Stimulated activated CD4-positive, alpha-beta T cell treated with anti-CD3 and anti-CD28 coated beads, Interleukin-2, amount 100 ng/mL, for 4 hours (primary cell): ENCODE measurements at regions not wholly inside any gene's neighbourhood (a gene's known extent, or its start where the extent isn't known, plus 50 kb on each side); places are given as distances from the start of the nearest gene placed in this dataset.

Source experiments
- DNase-seq: peaks from one replicate; pipeline ENCODE4 v3.0.0-alpha.2; 2020; ENCODE audit warnings: low read depth

DNA sequence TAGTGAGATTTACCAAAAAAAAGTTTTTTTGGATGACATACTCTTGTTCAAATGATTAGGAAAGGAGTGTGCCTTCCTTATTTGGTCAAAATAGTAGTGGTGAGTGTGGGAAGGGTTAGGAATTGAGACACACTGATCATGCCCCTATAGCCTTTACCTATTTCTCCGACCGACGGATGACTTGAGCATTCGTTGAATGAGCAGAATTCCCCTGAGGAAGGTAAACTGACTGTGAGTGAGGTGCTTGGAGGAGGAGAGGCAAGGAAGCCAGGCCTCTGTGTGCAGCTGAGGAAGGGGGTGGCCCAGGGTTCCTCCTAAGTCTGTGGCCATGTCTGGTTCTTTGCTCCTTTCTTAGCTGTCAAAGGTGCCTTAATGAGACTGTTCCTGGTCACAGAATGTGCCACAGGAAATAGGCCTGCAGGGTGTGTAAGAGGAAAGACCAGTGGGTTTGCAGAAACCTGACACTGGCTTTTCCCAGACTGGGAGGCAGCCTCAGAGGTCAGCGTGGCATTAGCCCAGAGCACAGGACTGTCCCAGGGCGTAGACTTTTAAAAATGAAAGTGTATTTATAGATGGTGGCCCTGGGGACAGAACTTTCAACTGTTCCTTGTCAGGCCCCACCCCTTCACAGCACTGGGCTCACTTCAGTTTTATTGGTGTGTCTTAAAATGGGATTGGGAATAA lies 307.7 kb upstream of the C2CD4B start:
- DNase-seq = no peak

GRCh38 chr15:62474021-62474770 lies 309.1 kb upstream of the C2CD4B start:
- no peak for DNase-seq

DNA sequence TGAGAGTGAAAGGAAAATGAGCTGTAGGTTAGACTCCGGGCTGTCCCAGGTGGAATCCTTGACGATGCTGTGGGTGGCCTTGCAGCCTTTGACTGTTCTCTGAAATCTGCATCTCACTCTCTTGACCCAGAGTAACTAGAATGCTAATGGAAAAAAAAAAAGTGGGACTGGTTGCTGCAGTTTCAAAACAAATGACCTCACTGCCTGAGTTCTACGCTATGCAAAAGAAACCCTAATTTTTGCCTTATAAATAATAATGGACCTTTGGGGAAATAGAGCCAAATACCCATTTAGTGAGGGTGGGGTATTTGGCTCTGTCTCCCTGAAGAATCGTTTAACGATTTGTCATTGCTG lies 309.7 kb upstream of the C2CD4B start:
- DNase-seq = no peak

DNA sequence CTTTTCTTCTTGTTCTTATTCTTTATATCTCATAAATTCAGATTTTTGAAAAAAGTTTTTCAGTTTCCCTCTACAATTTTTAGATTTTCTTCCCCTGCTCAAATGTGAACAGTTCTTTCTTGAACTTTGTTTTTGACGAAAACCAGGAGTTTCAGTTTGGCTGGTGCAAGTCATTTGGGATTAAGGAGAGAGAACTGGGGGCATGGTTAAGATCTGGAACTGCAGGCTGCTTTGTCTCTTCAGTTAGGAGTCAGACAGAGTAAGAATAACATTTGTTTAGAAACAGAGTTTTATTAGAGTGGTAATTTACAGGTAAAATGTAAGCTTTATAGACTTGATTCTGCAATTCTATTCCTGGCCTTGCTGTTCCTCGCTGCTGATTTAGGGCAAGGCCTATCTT lies 310.5 kb upstream of the C2CD4B start:
- DNase-seq = no peak

DNA sequence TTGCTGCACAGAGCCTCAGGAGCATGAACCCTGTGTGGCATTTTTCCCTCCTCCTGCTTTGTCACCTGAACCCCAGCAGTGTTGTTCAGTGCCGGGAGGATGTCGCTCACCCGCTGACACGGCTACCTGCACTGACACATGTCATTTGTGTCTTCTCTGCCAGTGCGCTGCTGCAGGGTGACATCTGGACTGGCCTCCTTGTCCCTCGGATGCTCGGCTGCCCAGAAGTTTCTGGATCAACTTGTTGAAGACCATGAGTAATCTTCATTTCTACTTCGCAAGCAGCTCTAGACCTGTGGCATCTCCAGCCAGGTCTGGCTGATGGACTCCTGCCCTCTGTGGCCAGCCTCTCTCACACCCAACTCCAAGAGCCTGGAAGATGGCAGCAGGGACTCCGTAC lies 311.1 kb upstream of the C2CD4B start:
- DNase-seq = no peak

DNA sequence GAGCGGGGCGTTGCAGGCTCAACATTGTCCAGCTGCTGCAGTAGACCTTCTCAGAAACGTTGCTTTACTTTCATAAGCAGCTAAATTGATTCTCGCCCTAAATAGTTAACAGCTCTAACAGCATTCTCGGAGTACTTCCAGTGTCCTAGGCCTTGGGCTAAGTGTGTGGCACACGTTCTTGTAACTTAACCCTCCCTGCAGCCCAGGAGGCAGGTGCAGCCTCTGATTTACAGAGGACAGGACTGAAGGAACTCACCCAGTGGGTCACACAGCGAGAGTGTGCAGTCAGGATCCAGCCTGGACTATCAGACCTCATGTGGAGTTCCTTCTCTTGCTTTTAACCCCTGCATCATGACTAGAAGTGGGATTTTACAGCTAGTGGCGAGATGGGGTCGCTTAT lies 312.8 kb upstream of the C2CD4B start:
- DNase-seq = no peak

GRCh38 chr15:62482785-62483429 lies 317.8 kb upstream of the C2CD4B start:
- no peak for DNase-seq

- DNase-seq = no peak
Observed at GRCh38 chr15:62483814-62484213, 318.7 kb upstream of the C2CD4B start.

DNA sequence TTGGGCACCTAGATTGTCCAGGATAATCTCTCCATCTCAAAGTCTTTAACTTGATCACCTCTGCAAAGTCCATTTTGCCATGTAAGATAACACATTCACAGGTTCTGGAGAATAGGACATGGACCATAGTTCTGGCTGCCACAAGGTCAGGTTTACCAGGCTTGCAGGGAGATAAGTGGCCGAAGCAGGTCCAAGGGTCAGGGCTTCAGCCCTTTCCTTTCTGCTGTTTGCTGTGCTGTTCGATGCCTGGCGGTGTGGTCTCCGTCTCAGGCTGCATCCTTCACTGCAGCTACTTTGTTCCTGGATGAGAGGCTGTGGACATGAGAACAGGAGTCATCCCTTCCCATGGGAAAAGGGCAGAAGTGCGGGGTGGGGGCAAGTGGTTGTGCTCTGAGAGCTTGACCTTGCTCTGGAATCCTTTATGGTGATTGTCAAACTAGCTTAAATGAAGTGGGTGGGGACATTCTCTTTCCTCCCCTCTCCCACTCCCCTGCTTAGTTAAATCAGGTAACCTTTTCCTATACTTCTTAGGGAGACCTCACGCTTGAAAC lies 320.2 kb upstream of the C2CD4B start:
- DNase-seq = no peak

GRCh38 chr15:62486041-62486440 lies 321.0 kb upstream of the C2CD4B start:
- DNase-seq = no peak

- no peak for DNase-seq
Observed at GRCh38 chr15:62488387-62488786, 323.3 kb upstream of the C2CD4B start.

GRCh38 chr15:62491642-62492041 lies 326.6 kb upstream of the C2CD4B start:
- DNase-seq = no peak

GRCh38 chr15:62492900-62493299 lies 327.8 kb upstream of the C2CD4B start:
- no peak for DNase-seq

DNA sequence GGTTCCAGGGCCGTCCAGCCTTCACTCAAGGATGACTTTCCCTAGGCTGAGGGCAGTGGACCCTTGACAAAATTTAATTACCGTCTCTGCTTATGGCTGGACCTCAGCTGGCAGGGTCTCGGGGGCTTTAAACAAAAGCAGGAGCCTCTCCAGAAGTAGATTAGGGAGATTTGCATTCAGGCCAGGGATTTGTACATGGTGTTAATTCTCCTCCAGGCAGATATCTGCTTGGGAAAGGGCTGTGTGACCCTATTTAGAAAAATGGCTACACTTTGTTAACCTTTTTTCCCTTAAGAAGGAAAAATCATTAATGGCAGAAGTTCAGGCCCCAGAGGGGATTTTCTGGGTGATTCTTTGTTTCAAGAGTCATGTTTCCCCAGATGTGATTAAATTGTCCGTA lies 329.1 kb upstream of the C2CD4B start:
- DNase-seq = no peak

- no peak for DNase-seq
Observed at GRCh38 chr15:62495670-62496614, 330.9 kb upstream of the C2CD4B start.

DNA sequence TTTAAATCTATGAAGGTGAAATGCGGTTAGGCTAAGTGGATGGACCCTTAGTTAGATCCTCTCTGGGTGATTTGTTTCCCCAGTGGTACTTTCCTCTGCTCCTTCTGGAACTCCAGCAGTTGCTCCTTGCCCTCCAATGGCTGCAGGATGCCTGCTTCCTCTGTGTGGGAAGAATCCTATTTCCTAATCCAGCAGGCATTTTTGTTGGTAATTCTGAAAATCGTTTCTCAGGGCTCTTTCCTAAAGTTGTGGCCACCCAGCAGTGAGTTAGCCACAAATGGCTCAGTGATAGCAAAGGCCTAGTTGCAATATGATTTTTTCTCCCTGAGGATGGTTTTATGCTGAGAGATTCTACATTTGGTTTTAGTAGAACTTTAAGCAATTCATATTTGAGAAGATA lies 332.3 kb upstream of the C2CD4B start:
- DNase-seq = no peak

- no peak for DNase-seq
Observed at GRCh38 chr15:62498278-62498677, 333.2 kb upstream of the C2CD4B start.

- DNase-seq = no peak
Observed at GRCh38 chr15:62498712-62499111, 333.6 kb upstream of the C2CD4B start.

GRCh38 chr15:62500325-62500724 lies 335.2 kb upstream of the C2CD4B start:
- no peak for DNase-seq

GRCh38 chr15:62502451-62502850 lies 337.4 kb upstream of the C2CD4B start:
- no peak for DNase-seq

GRCh38 chr15:62503451-62503850 lies 338.4 kb upstream of the C2CD4B start:
- no peak for DNase-seq

DNA sequence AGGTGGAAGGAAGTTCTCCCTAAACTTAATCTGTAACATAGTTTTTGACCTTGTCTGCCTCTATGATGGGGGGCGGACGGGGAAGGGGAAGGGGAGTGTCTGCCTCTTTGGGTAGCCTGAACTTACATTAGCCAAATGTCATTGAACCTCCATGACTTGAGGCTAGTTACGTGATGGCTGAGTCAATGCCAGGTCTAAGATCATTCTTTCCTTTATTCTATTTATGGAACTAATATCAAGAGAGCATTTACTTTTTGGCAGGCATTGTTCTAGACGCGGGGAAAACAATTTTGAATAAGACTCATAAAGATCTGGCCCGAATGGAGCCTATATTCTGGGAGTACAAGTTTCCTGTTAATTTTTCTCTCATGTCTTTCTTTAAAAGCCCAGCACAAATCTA lies 340.7 kb upstream of the C2CD4B start:
- no peak for DNase-seq
